ENCODE measurements at regions not wholly inside any gene's neighbourhood (a gene's known extent, or its start where the extent isn't known, plus 50 kb on each side); places are given as distances from the start of the nearest gene placed in this dataset.

GRCh38 chr2:234710066-234710465 lies 213.2 kb upstream of the ARL4C start:
- TF ChIP-seq POLR2AphosphoS5 (IDR thresholded peaks at IDR 0.05) (no peak), POLR2A (IDR thresholded peaks at IDR 0.05) (no peak)
